Smooth muscle cell (in vitro differentiated cells): ENCODE measurements at regions not wholly inside any gene's neighbourhood (a gene's known extent, or its start where the extent isn't known, plus 50 kb on each side); places are given as distances from the start of the nearest gene placed in this dataset.
A peak's percentile ranks its signal among the peaks of the same experiment; 100 is the strongest.

Experiments
- DNase-seq: peaks from one replicate; lab custom pipeline; 2025; ENCODE audit not compliant: unreplicated experiment; lab: John Stamatoyannopoulos, UW
- H2AFZ ChIP-seq: fragments of 200-600 bp; sonication (generic); 2 replicates; pipeline ENCODE4 v1.6.0; 2016; ENCODE audit warnings: antibody characterized with exemption, low read depth, mild to moderate bottlenecking
- H3F3A ChIP-seq: fragments of 200-600 bp; sonication (generic); 2 replicates; pipeline ENCODE4 v1.6.0; 2017; ENCODE audit warnings: antibody characterized with exemption, low read depth
- H3K27ac ChIP-seq: fragments of 200-600 bp; sonication (generic); 2 replicates; pipeline ENCODE4 v1.5.1; 2016; ENCODE audit warnings: low read depth, mild to moderate bottlenecking
- H3K27me3 ChIP-seq: fragments of 200-600 bp; sonication (generic); 2 replicates; pipeline ENCODE4 v1.6.1; 2016; ENCODE audit warnings: low read depth, mild to moderate bottlenecking
- H3K36me3 ChIP-seq: fragments of 200-600 bp; sonication (generic); 2 replicates; pipeline ENCODE4 v1.5.1; 2016; ENCODE audit warnings: low read depth
- H3K4me1 ChIP-seq: fragments of 200-600 bp; sonication (generic); 2 replicates; pipeline ENCODE4 v1.5.1; 2016; ENCODE audit warnings: low read depth
- H3K4me2 ChIP-seq: fragments of 200-600 bp; sonication (generic); 2 replicates; pipeline ENCODE4 v1.6.0; 2016; ENCODE audit warnings: mild to moderate bottlenecking
- H3K4me3 ChIP-seq: fragments of 200-600 bp; sonication (generic); 2 replicates; pipeline ENCODE4 v1.5.1; 2016; ENCODE audit warnings: mild to moderate bottlenecking
- H3K79me2 ChIP-seq: fragments of 200-600 bp; sonication (generic); 2 replicates; pipeline ENCODE4 v1.6.0; 2016; ENCODE audit warnings: low read depth, mild to moderate bottlenecking
- H3K9ac ChIP-seq: fragments of 200-600 bp; sonication (generic); 2 replicates; pipeline ENCODE4 v1.6.0; 2016; ENCODE audit warnings: low read depth
- H3K9me3 ChIP-seq: fragments of 200-600 bp; sonication (generic); replicated peaks from 2 replicates; pipeline ENCODE4 v1.5.1; 2016; ENCODE audit warnings: low read depth
- H4K20me1 ChIP-seq: fragments of 200-600 bp; sonication (generic); 2 replicates; pipeline ENCODE4 v1.6.0; 2016; ENCODE audit warnings: low read depth
- CTCF ChIP-seq: fragments of 200-600 bp; sonication (generic); IDR thresholded peaks from 2 replicates; pipeline ENCODE4 v1.5.1; 2017; ENCODE audit warnings: borderline replicate concordance, mild to moderate bottlenecking, antibody characterized with exemption; ENCODE audit not compliant: insufficient read depth, poor library complexity, severe bottlenecking
- WGBS: methylation state at CpG from one replicate; pipeline ENCODE4 v1.1.7; 2016; ENCODE audit warnings: low lambda C conversion rate; 5-methylcytosine and 5-hydroxymethylcytosine counted together

GRCh38 chr12:94073441-94074051 is 74.8 kb upstream of the PLXNC1 start:
- Histone ChIP-seq H3K4me1 (peaks cover 4% of the 10 kb centered on the region), H3K9me3 (no peaks in the 10 kb centered on the region), H3K27ac (no peak overlapping the region), H3K9ac (no peak overlapping the region), H3K27me3 (peaks cover 4% of the 10 kb centered on the region), H3F3A (no peaks in the 10 kb centered on the region), H3K4me2 (no peak overlapping the region), H2AFZ (no peak overlapping the region), H3K36me3 (no peaks in the 10 kb centered on the region), H3K79me2 (no peaks in the 10 kb centered on the region), H4K20me1 (no peaks in the 10 kb centered on the region), H3K4me3 (no peak overlapping the region)
- 80% methylated on average over 9 of the region's 9 CpGs for WGBS
- no peak for DNase-seq
- TF ChIP-seq CTCF, result no peak

DNA sequence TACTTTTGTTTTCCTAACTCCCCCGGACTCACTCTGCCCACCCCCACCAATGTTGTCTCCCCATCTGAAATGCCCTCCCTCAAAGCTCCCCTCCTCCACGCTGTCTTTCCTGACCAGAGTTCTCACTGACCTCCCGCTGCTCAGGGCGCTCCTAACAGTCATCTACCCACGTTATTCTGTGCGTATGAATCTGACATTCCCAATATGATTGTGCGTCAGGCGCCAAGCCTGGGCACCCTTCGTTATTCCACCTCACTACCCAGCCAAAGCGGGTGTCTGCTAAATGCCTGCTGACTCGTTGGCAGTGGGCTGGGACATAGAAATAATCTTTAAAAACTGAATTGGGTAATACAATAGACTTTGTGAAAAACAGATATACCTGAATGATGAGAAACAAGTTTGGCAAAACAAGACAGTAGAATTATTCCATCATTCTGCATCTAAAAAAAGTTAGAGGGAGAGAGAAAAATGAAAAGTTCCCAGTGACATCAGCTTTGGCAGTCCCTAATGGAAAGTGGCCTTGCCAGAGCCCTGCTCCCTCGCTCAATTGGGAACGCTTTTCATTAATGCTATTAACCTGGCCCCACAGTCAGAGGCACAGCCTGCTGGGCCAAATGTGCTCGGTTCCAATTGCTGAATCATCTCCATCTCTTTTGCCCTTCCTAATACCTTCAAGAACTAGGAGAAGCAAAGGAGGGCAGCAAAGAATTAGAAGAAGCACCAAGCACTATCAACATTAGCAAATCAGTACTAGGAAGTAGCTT is 74.0 kb upstream of the PLXNC1 start:
- no peaks in the 10 kb centered on the region for H3K79me2 ChIP-seq
- no peaks in the 10 kb centered on the region for H3K36me3 ChIP-seq
- peaks cover 4% of the 10 kb centered on the region for H3K4me1 ChIP-seq
- H3F3A ChIP-seq, result no peaks in the 10 kb centered on the region
- H3K27ac ChIP-seq, result no peak overlapping the region
- no peak for DNase-seq
- no peaks in the 10 kb centered on the region for H3K9me3 ChIP-seq
- no peak overlapping the region for H3K9ac ChIP-seq
- TF ChIP-seq CTCF, result no peak
- no peak overlapping the region for H3K4me3 ChIP-seq
- H3K4me2 ChIP-seq, result no peak overlapping the region
- 92% methylated on average over 14 of the region's 14 CpGs for WGBS
- peak overlapping the region; percentile 70 for H2AFZ ChIP-seq
- H3K27me3 ChIP-seq, result peaks cover 4% of the 10 kb centered on the region
- H4K20me1 ChIP-seq, result no peaks in the 10 kb centered on the region

DNA sequence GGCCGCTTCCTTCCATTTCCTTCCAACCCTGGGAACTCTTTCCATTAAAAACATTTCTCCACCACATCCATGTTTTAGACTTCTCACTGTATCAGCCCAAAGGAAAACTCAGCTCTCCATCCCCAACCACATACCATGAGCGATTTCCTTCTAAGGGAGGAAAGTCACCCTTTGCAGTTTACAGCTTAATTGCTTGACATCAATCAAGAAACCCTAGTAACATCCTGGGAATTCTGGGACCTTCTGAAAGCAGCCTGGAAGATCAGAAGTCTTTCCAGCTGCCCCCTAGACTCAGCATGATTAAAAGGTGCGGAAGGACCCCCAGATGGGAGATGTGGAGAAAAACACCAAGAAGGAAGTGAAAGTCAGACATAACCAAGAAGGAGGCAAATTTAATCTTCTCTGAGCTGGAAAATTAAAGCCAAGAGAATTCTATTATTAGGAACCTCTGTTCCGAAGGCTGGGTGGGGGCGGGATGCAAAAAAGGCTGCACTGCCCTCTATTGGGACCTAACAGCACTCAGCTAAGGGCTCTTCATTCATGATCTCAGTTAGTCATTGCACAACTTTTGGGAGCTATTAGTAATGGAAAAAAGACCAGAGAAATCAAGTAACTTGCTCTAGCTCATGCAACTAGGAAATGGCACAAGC is 73.3 kb upstream of the PLXNC1 start:
- H3K4me3 ChIP-seq, result no peak overlapping the region
- peaks cover 4% of the 10 kb centered on the region for H3K27me3 ChIP-seq
- H3K27ac ChIP-seq, result no peak overlapping the region
- no peaks in the 10 kb centered on the region for H3F3A ChIP-seq
- H4K20me1 ChIP-seq, result no peaks in the 10 kb centered on the region
- H3K79me2 ChIP-seq, result no peaks in the 10 kb centered on the region
- H3K4me2 ChIP-seq, result peak overlapping the region; percentile 61
- WGBS, result 47% methylated on average over 5 of the region's 5 CpGs
- no peaks in the 10 kb centered on the region for H3K9me3 ChIP-seq
- peak overlapping the region; percentile 70 for H2AFZ ChIP-seq
- H3K36me3 ChIP-seq, result no peaks in the 10 kb centered on the region
- no peak overlapping the region for H3K9ac ChIP-seq
- TF ChIP-seq CTCF, result peak; percentile 54
- H3K4me1 ChIP-seq, result peaks cover 4% of the 10 kb centered on the region
- DNase-seq, result no peak
